ENCODE measurements at regions not wholly inside any gene's neighbourhood (a gene's known extent, or its start where the extent isn't known, plus 50 kb on each side); places are given as distances from the start of the nearest gene placed in this dataset.

- no peak for TF ChIP-seq GATA2 (IDR thresholded peaks at IDR 0.05; ENCODE audit: low read depth, low read length)
- no peak for TF ChIP-seq GATA3 (IDR thresholded peaks at IDR 0.05; ENCODE audit: low read depth, low read length)
These were observed 512.8 kb upstream of the MIR17HG start for GRCh38 chr13:90834700-90835099.

All from SH-SY5Y (cell line).